Progenitor cell of endocrine pancreas (in vitro differentiated cells): ENCODE measurements at regions not wholly inside any gene's neighbourhood (a gene's known extent, or its start where the extent isn't known, plus 50 kb on each side); places are given as distances from the start of the nearest gene placed in this dataset.

Experiments
- DNase-seq: peaks from one replicate; pipeline ENCODE4 v3.0.0; 2021; ENCODE audit warnings: low spot score; ENCODE audit not compliant: unreplicated experiment
- H3K27ac Mint-ChIP-seq: 2 replicates; pipeline ENCODE4 v1.8.0; 2021; ENCODE audit warnings: mild to moderate bottlenecking, moderate library complexity, mixed read lengths
- H3K27me3 Mint-ChIP-seq: 2 replicates; pipeline ENCODE4 v1.8.0; 2021; ENCODE audit warnings: mixed read lengths
- H3K36me3 Mint-ChIP-seq: 2 replicates; pipeline ENCODE4 v1.8.0; 2022; ENCODE audit warnings: mixed read lengths; ENCODE audit not compliant: insufficient read depth
- H3K4me1 Mint-ChIP-seq: 2 replicates; pipeline ENCODE4 v1.8.0; 2021; ENCODE audit warnings: low read depth, mixed read lengths
- H3K4me3 Mint-ChIP-seq: 2 replicates; pipeline ENCODE4 v1.8.0; 2021; ENCODE audit warnings: low read depth, mild to moderate bottlenecking, moderate library complexity, mixed read lengths
- H3K9me3 Mint-ChIP-seq: 2 replicates; pipeline ENCODE4 v1.8.0; 2021; ENCODE audit warnings: low read depth, mixed read lengths
- TF ChIP-seq, protein P1 (sequence below): fragments of 200-600 bp; sonication (generic); IDR thresholded peaks from one replicate; pipeline ENCODE4 v1.5.0; 2021; ENCODE audit warnings: antibody characterized with exemption, mild to moderate bottlenecking; ENCODE audit not compliant: unreplicated experiment

DNA sequence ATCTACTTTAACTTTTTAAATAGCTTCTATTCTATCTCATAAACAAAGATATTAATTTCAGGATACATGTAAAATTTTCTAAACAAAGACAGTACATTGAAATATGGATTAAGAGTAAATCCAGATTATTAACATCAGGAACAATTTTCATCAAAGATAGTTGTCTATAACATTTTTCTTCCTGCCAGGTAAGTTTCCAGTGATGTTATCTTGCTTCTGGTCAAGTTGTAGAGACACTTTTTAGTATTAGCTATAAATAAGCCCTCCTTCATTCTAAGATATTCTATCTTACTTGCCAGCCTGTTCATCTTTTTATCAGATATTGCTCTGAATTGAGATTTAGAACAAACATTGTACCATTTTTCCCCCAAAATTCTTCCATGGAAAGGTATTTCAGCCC is 94.4 kb upstream of the KCTD3 start:
- H3K4me1 Mint-ChIP-seq = no peaks in the 10 kb centered on the region
- H3K4me3 Mint-ChIP-seq = no peak overlapping the region
- TF ChIP-seq, protein P1, sequence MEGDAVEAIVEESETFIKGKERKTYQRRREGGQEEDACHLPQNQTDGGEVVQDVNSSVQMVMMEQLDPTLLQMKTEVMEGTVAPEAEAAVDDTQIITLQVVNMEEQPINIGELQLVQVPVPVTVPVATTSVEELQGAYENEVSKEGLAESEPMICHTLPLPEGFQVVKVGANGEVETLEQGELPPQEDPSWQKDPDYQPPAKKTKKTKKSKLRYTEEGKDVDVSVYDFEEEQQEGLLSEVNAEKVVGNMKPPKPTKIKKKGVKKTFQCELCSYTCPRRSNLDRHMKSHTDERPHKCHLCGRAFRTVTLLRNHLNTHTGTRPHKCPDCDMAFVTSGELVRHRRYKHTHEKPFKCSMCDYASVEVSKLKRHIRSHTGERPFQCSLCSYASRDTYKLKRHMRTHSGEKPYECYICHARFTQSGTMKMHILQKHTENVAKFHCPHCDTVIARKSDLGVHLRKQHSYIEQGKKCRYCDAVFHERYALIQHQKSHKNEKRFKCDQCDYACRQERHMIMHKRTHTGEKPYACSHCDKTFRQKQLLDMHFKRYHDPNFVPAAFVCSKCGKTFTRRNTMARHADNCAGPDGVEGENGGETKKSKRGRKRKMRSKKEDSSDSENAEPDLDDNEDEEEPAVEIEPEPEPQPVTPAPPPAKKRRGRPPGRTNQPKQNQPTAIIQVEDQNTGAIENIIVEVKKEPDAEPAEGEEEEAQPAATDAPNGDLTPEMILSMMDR = no peak
- H3K27me3 Mint-ChIP-seq = no peaks in the 10 kb centered on the region
- DNase-seq = no peak
- H3K27ac Mint-ChIP-seq = no peak overlapping the region
- no peaks in the 10 kb centered on the region for H3K36me3 Mint-ChIP-seq
- H3K9me3 Mint-ChIP-seq = peaks cover 7% of the 10 kb centered on the region

DNA sequence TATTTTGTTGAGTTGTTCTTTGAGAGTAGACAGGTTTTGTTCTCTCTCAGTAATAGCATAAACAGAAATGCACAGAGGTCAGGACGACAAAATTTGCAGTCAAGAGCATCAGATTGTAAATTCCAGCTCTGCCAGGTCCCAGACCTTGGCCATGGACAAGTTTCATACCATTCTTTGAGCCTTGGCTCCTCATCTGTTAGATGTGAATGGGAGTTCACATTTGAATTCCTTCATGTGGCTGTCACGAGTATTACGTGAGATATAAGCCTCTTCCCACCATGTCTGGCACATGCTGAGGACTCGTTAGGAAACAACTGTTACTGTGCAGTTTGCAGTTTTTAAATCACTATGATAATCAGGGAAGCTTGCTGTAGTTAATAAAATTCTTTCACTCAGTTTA is 93.2 kb upstream of the KCTD3 start:
- Mint-ChIP-seq H3K4me3 (no peak overlapping the region), H3K4me1 (no peaks in the 10 kb centered on the region), H3K36me3 (no peaks in the 10 kb centered on the region), H3K9me3 (peaks cover 12% of the 10 kb centered on the region), H3K27ac (no peak overlapping the region), H3K27me3 (no peaks in the 10 kb centered on the region)
- TF ChIP-seq, protein P1 = no peak
- DNase-seq = no peak

DNA sequence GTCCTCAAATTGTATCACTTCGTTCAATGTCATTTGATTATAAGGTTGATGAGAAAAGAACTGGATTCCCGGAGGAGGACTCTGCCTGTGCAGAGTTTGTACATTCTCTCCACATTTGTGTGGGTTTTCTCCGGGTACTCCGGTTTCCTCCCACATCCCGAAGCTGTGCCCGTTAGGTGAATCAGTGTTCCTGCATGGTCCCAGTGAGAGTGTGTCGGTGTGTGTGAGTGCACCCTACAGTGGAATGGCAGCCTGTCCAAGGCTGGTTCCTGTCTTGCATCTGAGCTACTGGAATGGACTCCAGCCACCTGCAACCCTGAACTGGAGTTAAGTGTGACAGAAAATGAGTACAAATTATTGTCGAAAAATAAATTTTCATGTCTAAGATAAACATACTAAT is 92.2 kb upstream of the KCTD3 start:
- no peak for DNase-seq
- Mint-ChIP-seq H3K27me3 (no peaks in the 10 kb centered on the region), H3K27ac (no peak overlapping the region), H3K4me1 (no peaks in the 10 kb centered on the region), H3K9me3 (peaks cover 12% of the 10 kb centered on the region), H3K36me3 (no peaks in the 10 kb centered on the region), H3K4me3 (no peak overlapping the region)
- TF ChIP-seq, protein P1 = no peak

DNA sequence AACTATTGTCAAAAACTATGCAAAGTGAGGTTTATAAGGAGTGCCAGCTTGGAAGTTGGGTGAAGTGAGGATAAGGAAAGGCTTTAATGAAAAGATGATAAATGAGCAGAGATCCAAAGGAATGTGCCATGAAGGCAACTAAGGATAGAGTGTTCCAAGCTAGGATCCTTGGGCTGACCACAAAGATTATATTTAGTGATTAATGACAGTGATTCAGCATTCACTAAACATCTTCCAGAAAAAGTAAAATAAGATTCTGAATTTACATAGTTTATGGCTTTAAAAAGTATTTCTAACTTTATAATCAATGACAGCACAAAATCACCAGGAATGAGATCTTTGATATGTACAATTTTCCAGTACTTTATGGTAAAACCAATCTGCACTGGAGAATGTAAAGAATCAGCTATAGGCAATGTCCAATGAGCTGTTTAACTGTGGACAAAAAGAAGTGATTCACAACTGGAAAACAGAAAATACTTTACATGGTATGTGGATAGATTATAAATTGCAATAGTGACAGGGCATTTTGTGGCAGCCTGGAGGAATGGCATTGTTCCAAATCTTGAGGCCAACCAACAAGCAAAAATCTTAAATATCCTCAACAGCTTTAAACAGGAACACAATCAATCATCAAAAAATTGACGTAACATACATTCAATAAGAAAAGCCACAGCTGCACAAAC is 91.2 kb upstream of the KCTD3 start:
- Mint-ChIP-seq H3K36me3 (no peaks in the 10 kb centered on the region), H3K9me3 (peaks cover 15% of the 10 kb centered on the region), H3K27ac (no peak overlapping the region), H3K27me3 (no peaks in the 10 kb centered on the region), H3K4me1 (no peaks in the 10 kb centered on the region), H3K4me3 (no peak overlapping the region)
- TF ChIP-seq, protein P1 = no peak
- no peak for DNase-seq

DNA sequence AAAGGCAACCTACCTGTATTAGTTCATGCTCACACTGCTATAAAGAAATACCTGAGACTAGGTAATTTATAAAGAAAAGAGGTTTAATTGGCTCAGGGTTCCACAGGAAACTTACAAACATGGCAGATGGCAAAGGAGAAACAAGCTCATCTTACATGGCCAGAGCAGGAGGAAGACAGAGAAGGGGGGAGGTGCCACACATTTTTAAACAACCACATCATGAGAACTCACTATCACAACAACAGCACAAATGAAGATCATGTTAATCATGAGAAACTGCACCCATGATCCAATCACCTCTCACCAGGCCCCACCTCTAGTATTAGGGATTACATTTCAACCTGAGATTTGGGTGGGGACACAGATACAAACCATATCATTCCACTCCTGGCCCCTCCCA is 90.6 kb upstream of the KCTD3 start:
- Mint-ChIP-seq H3K9me3 (peaks cover 16% of the 10 kb centered on the region), H3K36me3 (no peaks in the 10 kb centered on the region), H3K27me3 (no peaks in the 10 kb centered on the region), H3K27ac (no peak overlapping the region), H3K4me1 (no peaks in the 10 kb centered on the region), H3K4me3 (no peak overlapping the region)
- no peak for DNase-seq
- TF ChIP-seq, protein P1 = no peak
